OCI-LY1 (cell line): ENCODE measurements at regions not wholly inside any gene's neighbourhood (a gene's known extent, or its start where the extent isn't known, plus 50 kb on each side); places are given as distances from the start of the nearest gene placed in this dataset.

ENCODE experiments used
- H2AFZ ChIP-seq: fragments of 200-600 bp; sonication (generic), shearing (Covaris generic); 2 replicates; pipeline ENCODE4 v1.6.0; 2014; ENCODE audit warnings: antibody characterized with exemption, mild to moderate bottlenecking, low read length
- H3F3A ChIP-seq: fragments of 200-600 bp; sonication (generic), shearing (Covaris generic); 2 replicates; pipeline ENCODE4 v1.6.0; 2014; ENCODE audit warnings: mild to moderate bottlenecking, antibody characterized with exemption, low read length, moderate library complexity; ENCODE audit not compliant: insufficient read depth
- H3K27ac ChIP-seq: fragments of 200-600 bp; sonication (generic); 2 replicates; pipeline ENCODE4 v1.5.1; 2014; ENCODE audit warnings: low read length, mixed run types, mild to moderate bottlenecking, low read depth; ENCODE audit not compliant: poor library complexity, severe bottlenecking
- H3K27me3 ChIP-seq: fragments of 200-600 bp; sonication (generic); 2 replicates; pipeline ENCODE4 v1.6.0; 2014; ENCODE audit warnings: antibody characterized with exemption, mild to moderate bottlenecking, low read length, moderate library complexity; ENCODE audit not compliant: insufficient read depth
- H3K36me3 ChIP-seq: fragments of 200-600 bp; sonication (generic); 2 replicates; pipeline ENCODE4 v1.6.1; 2014; ENCODE audit warnings: mild to moderate bottlenecking, antibody characterized with exemption, low read length, moderate library complexity, mixed read lengths; ENCODE audit not compliant: insufficient read depth
- H3K4me1 ChIP-seq: fragments of 200-600 bp; sonication (generic); 2 replicates; pipeline ENCODE4 v1.5.1; 2014; ENCODE audit warnings: mild to moderate bottlenecking, low read length, moderate library complexity; ENCODE audit not compliant: insufficient read depth, severe bottlenecking
- H3K4me2 ChIP-seq: fragments of 200-600 bp; sonication (generic), shearing (Covaris generic); 2 replicates; pipeline ENCODE4 v1.6.1; 2014; ENCODE audit warnings: low read length
- H3K4me3 ChIP-seq: fragments of 200-600 bp; sonication (generic); 2 replicates; pipeline ENCODE4 v1.5.1; 2014; ENCODE audit warnings: low read length, low read depth, mild to moderate bottlenecking, mixed read lengths; ENCODE audit not compliant: poor library complexity, severe bottlenecking
- H3K79me2 ChIP-seq: fragments of 200-600 bp; shearing (Covaris generic); 2 replicates; pipeline ENCODE4 v1.6.1; 2016; ENCODE audit warnings: mixed run types, low read length, mixed read lengths; ENCODE audit not compliant: insufficient read depth
- H3K9ac ChIP-seq: fragments of 200-600 bp; sonication (generic), shearing (Covaris generic); 2 replicates; pipeline ENCODE4 v1.6.1; 2014; ENCODE audit warnings: mild to moderate bottlenecking, low read length, mixed read lengths
- H3K9me2 ChIP-seq: fragments of 200-600 bp; sonication (generic), shearing (Covaris generic); 2 replicates; pipeline ENCODE4 v1.6.1; 2014; ENCODE audit warnings: low read depth, mild to moderate bottlenecking, low read length, mixed read lengths
- H3K9me3 ChIP-seq: fragments of 200-600 bp; shearing (Covaris generic); 2 replicates; pipeline ENCODE4 v1.6.1; 2014; ENCODE audit warnings: low read length, mixed read lengths
- H4K20me1 ChIP-seq: fragments of 200-600 bp; sonication (generic), shearing (Covaris generic); 2 replicates; pipeline ENCODE4 v1.6.0; 2016; ENCODE audit warnings: mild to moderate bottlenecking, low read length; ENCODE audit not compliant: insufficient read depth
- EZH2 ChIP-seq: fragments of 200-600 bp; sonication (generic), shearing (Covaris generic); IDR thresholded peaks from 2 replicates; pipeline ENCODE4 v1.8.0; 2017; ENCODE audit warnings: borderline replicate concordance, mixed run types, mild to moderate bottlenecking, antibody characterized with exemption, low read length, moderate library complexity, mixed read lengths
- TF ChIP-seq, protein P1 (sequence below): fragments of 200-600 bp; sonication (generic), shearing (Covaris generic); IDR thresholded peaks from 2 replicates; pipeline ENCODE4 v1.5.1; 2017; ENCODE audit warnings: mild to moderate bottlenecking, antibody characterized with exemption, low read length, moderate library complexity, mixed read lengths

DNA sequence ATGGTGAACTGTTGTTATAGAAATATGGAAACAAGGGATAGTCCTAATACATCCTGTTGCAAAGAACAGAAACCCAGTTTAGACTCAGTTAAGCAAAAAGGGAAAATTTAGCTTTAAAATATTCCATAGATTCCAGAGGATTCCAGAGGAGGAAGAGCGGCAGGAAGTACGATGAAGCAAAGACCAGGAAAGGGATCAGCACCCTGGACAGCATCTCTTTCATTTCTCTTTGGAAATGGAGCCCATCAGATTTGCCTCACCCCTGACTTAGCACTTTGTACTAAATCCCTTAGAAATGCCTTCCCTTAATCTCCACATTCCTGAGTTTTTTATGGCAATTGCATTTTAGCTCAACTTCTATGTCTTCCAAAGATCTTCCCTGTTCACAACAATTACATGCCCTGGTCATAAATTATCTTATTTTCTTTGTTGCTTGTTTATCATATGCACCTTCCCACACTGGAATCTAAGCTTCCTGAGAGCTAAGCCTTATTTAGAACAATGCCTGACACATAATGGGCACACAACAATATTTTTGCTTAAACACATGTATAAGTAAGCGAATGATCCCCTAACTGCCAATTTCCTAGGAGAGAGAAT, 150.0 kb upstream of the RBFOX1 start:
- H3K4me2 ChIP-seq: no peak overlapping the region
- no peaks in the 10 kb centered on the region for H3K79me2 ChIP-seq
- no peaks in the 10 kb centered on the region for H3F3A ChIP-seq
- no peak overlapping the region for H3K27ac ChIP-seq
- TF ChIP-seq, protein P1, sequence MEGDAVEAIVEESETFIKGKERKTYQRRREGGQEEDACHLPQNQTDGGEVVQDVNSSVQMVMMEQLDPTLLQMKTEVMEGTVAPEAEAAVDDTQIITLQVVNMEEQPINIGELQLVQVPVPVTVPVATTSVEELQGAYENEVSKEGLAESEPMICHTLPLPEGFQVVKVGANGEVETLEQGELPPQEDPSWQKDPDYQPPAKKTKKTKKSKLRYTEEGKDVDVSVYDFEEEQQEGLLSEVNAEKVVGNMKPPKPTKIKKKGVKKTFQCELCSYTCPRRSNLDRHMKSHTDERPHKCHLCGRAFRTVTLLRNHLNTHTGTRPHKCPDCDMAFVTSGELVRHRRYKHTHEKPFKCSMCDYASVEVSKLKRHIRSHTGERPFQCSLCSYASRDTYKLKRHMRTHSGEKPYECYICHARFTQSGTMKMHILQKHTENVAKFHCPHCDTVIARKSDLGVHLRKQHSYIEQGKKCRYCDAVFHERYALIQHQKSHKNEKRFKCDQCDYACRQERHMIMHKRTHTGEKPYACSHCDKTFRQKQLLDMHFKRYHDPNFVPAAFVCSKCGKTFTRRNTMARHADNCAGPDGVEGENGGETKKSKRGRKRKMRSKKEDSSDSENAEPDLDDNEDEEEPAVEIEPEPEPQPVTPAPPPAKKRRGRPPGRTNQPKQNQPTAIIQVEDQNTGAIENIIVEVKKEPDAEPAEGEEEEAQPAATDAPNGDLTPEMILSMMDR: no peak
- no peak for TF ChIP-seq EZH2
- H3K4me1 ChIP-seq: no peaks in the 10 kb centered on the region
- no peak overlapping the region for H2AFZ ChIP-seq
- no peaks in the 10 kb centered on the region for H4K20me1 ChIP-seq
- no peak overlapping the region for H3K4me3 ChIP-seq
- no peaks in the 10 kb centered on the region for H3K36me3 ChIP-seq
- H3K27me3 ChIP-seq: no peaks in the 10 kb centered on the region
- no peaks in the 10 kb centered on the region for H3K9me3 ChIP-seq
- H3K9ac ChIP-seq: no peak overlapping the region
- no peaks in the 10 kb centered on the region for H3K9me2 ChIP-seq

DNA sequence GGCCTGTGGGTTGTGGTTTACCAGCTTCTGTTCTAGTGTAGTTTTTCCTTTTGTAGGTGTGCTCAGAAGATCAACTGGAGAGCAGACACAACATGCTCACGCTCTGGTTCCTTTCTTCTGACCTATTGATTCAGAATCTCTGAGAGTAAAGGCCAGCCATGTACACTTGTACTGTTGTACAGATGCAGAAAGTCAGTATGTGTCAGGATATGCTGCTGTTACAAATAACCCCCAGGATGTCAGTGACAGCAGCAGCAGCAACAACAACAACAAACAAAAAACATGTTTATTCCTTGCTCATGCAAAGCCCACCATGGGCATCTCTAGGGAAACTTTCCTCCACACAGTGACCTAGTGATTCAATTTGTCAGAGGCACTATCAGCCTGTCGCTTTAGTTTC, 154.8 kb upstream of the RBFOX1 start:
- H3K9me2 ChIP-seq: no peaks in the 10 kb centered on the region
- no peaks in the 10 kb centered on the region for H3K27me3 ChIP-seq
- H3K4me3 ChIP-seq: no peak overlapping the region
- no peaks in the 10 kb centered on the region for H3F3A ChIP-seq
- no peaks in the 10 kb centered on the region for H4K20me1 ChIP-seq
- no peak overlapping the region for H3K4me2 ChIP-seq
- H3K9ac ChIP-seq: no peak overlapping the region
- no peaks in the 10 kb centered on the region for H3K4me1 ChIP-seq
- no peak overlapping the region for H2AFZ ChIP-seq
- H3K9me3 ChIP-seq: no peaks in the 10 kb centered on the region
- no peak overlapping the region for H3K27ac ChIP-seq
- H3K79me2 ChIP-seq: no peaks in the 10 kb centered on the region
- no peak for TF ChIP-seq EZH2
- TF ChIP-seq, protein P1: no peak
- no peaks in the 10 kb centered on the region for H3K36me3 ChIP-seq

DNA sequence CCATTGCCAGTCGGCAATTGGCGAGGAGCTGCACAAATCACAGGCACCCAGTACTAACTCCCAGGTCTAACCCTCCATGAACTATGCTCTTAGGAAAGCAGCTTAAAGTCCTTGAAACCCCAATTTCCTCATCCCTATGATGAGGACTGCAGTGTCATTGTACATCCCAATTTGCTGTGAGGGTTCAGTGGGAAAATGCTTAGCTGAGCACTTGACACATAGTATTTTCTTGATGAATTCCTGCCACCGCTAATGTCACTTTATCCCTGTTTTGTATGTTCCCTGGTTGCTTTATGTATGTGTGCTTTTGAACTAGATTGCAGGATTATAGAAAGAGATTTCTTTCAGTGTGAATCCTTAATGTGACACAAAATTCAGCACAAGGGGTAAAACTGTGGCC, 161.5 kb upstream of the RBFOX1 start:
- Histone ChIP-seq H3K27me3 (0 out of 2 replicates have a peak, but pooled peaks cover 4% of the 10 kb centered on the region), H3K79me2 (no peaks in the 10 kb centered on the region), H3K4me2 (no peak overlapping the region), H3K9me3 (no peaks in the 10 kb centered on the region), H3F3A (no peaks in the 10 kb centered on the region), H3K36me3 (no peaks in the 10 kb centered on the region), H3K4me3 (no peak overlapping the region), H3K9ac (no peak overlapping the region), H3K4me1 (no peaks in the 10 kb centered on the region), H3K27ac (no peak overlapping the region), H4K20me1 (no peaks in the 10 kb centered on the region), H3K9me2 (no peaks in the 10 kb centered on the region), H2AFZ (no peak overlapping the region)
- TF ChIP-seq, protein P1: no peak
- no peak for TF ChIP-seq EZH2
